Spleen (tissue), 11 donors: ENCODE measurements at regions not wholly inside any gene's neighbourhood (a gene's known extent, or its start where the extent isn't known, plus 50 kb on each side); places are given as distances from the start of the nearest gene placed in this dataset.

Experiments used
- DNase-seq: peaks from one replicate; pipeline ENCODE4 v3.0.0-alpha.2; 2020
- H3K27ac ChIP-seq, 8 donors: fragments of 200-600 bp; sonication (generic) in 7 of 8; 1 replicate in 4 of 8; 2 replicates in 4 of 8; pipeline versions ENCODE4 v1.5.0 to v1.8.0; 2016 to 2021; ENCODE audit warnings: inconsistent platforms in 4 of 8, mild to moderate bottlenecking in 4 of 8, moderate library complexity in 1 of 8
- H3K27me3 ChIP-seq, 7 donors: fragments of 200-600 bp; sonication (generic) in 6 of 7; replicated peaks in 1 of 7; 1 replicate in 4 of 7; 2 replicates in 3 of 7; pipeline versions ENCODE4 v1.5.0 to v1.8.0; 2016 to 2021; ENCODE audit warnings: inconsistent platforms in 3 of 7, mild to moderate bottlenecking in 1 of 7
- H3K36me3 ChIP-seq, 6 donors: fragments of 200-600 bp; sonication (generic) in 5 of 6; 1 replicate in 4 of 6; 2 replicates in 2 of 6; pipeline versions ENCODE4 v1.5.0 to v1.8.0; 2016 to 2021; ENCODE audit warnings: inconsistent platforms in 2 of 6
- H3K4me1 ChIP-seq, 6 donors: fragments of 200-600 bp; sonication (generic) in 5 of 6; 1 replicate in 3 of 6; 2 replicates in 3 of 6; pipeline versions ENCODE4 v1.5.0 to v1.8.0; 2016 to 2021; ENCODE audit warnings: inconsistent platforms in 3 of 6
- H3K4me3 ChIP-seq, 8 donors: fragments of 200-600 bp; sonication (generic) in 7 of 8; 1 replicate in 4 of 8; 2 replicates in 4 of 8; pipeline versions ENCODE4 v1.5.0 to v1.8.0; 2016 to 2021; ENCODE audit warnings: inconsistent platforms in 4 of 8, mild to moderate bottlenecking in 4 of 8, moderate library complexity in 2 of 8
- H3K9me3 ChIP-seq, 8 donors: fragments of 200-600 bp; sonication (generic) in 7 of 8; 1 replicate in 4 of 8; 2 replicates in 4 of 8; pipeline versions ENCODE4 v1.5.0 to v1.8.0; 2016 to 2021; ENCODE audit warnings: inconsistent platforms in 4 of 8
- POLR2A ChIP-seq, 3 donors: fragments of 450-650 bp; IDR thresholded peaks; one replicate each; pipeline ENCODE4 v1.5.1; 2017; ENCODE audit warnings: antibody characterized with exemption in 3 of 3, mild to moderate bottlenecking in 1 of 3
- POLR2AphosphoS5 ChIP-seq, 3 donors: sonication (generic); formaldehyde crosslinking; IDR thresholded peaks; one replicate each; pipeline ENCODE4 v1.5.1; 2017; ENCODE audit warnings: antibody characterized with exemption in 3 of 3
- WGBS, 5 donors: extraction: QIAGEN DNeasy Blood & Tissue Kit in 3 of 5; methylation state at CpG; one replicate each; pipeline versions ENCODE4 v1.1.5 to v1.1.7; 2013 to 2018; 5-methylcytosine and 5-hydroxymethylcytosine counted together
- intact Hi-C: fragments of 100-400 bp; cut with DNase I; formaldehyde crosslinking; loops from one replicate; pipeline ENCODE4 v1.15.0; 2023; ENCODE audit warnings: low total_unique reads
- TF ChIP-seq, protein P1 (sequence below), 11 experiments: fragments of 200-600 bp in 7 of 11; fragments of 450-650 bp in 4 of 11; sonication (generic) in 4 of 11; IDR thresholded peaks in 8 of 11; conservative IDR thresholded peaks in 3 of 11; 1 replicate in 7 of 11; 2 replicates in 4 of 11; pipeline versions ENCODE4 v1.4.0 to v1.8.0; 2016 to 2021; ENCODE audit warnings: antibody characterized with exemption in 11 of 11, inconsistent platforms in 4 of 11, mild to moderate bottlenecking in 1 of 11
- donor health status: healthy with polysubstance abuse.
- donor health status: DM: no; HTN: no; CAD: no; lungs with moderate emphysema.
- donor health status: DM: no; HTN: no; CAD: no.
- donor health status: Bipolar disorder and iron deficiency.
- donor health status: healthy.
- donor health status: DM: no; HTN: no; CAD: no.
- donor health status: DM: yes; HTN: yes; CAD: no.

DNA sequence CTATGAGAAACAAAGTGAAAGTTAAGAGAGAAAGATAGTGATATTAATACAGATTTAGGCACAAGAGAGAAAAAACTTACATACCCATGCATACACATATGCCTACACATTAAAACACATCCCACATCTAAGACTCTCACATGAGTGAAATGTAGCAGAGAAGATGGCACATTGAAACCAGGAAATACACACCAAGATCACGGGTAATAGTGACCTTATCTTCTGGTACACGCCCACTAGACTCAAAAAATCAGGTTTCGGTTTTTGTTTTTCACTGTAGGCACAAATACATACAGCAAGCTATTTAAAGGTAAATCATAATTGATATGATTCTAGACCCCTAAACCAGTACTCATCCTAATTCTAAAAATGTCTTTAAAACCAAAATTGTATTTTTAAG lies 225.2 kb upstream of the TAC1 start:
- WGBS, 5 donors: 34 to 44% (median 38%) methylated on average over 3 of the region's 3 CpGs
- Histone ChIP-seq H3K27me3 (no peaks in the 10 kb centered on the region), H3K9me3 (no peaks in the 10 kb centered on the region), H3K4me3 (no peak overlapping the region), H3K4me1 (no peaks in the 10 kb centered on the region), H3K36me3 (no peaks in the 10 kb centered on the region), H3K27ac (no peak overlapping the region)
- DNase-seq: no peak
- intact Hi-C loops: no loop called here
- TF ChIP-seq, protein P1, sequence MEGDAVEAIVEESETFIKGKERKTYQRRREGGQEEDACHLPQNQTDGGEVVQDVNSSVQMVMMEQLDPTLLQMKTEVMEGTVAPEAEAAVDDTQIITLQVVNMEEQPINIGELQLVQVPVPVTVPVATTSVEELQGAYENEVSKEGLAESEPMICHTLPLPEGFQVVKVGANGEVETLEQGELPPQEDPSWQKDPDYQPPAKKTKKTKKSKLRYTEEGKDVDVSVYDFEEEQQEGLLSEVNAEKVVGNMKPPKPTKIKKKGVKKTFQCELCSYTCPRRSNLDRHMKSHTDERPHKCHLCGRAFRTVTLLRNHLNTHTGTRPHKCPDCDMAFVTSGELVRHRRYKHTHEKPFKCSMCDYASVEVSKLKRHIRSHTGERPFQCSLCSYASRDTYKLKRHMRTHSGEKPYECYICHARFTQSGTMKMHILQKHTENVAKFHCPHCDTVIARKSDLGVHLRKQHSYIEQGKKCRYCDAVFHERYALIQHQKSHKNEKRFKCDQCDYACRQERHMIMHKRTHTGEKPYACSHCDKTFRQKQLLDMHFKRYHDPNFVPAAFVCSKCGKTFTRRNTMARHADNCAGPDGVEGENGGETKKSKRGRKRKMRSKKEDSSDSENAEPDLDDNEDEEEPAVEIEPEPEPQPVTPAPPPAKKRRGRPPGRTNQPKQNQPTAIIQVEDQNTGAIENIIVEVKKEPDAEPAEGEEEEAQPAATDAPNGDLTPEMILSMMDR (IDR thresholded peaks at IDR 0.05 in 8 of 11, conservative IDR thresholded peaks at IDR 0.05 in 3 of 11): no peak
- TF ChIP-seq POLR2A (IDR thresholded peaks at IDR 0.05) (no peak), POLR2AphosphoS5 (IDR thresholded peaks at IDR 0.05) (no peak)

DNA sequence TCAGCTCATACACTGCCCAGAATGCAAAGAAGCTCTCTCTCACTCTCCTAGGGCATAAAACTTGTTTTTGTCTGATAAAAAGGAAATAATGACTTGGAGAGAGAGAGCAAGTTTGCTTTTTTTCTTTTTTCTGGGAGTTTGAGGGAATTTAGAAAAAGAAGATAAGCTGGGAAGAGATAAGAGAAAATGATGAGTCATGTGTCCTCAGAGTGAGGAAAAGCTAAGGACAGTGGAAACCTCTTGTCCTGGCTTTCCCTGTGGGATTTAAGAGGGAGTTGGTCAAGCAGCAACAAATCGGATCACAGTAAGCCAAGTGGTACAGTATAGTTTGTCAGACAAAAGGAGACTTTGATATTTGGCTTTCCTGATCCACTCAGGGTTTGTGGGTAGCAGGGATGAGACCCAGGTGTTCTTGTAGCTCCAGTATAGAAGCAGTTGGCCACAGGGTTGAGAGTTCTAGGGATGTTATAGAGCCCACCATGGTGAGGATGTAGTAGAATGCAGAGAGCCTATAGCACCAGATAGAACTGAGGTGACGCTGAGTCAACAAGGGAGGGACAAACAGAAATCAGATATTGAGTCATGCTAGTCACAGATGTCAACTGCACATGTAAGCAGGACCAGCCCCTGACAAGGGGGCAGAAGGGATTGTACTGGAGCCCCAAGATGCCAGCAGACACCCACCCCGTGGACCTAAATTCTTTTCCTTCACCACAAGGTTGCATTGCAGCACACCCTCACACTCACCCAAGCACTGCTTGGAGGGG lies 219.3 kb upstream of the TAC1 start:
- WGBS, 5 donors: 70 to 82% (median 78%) methylated on average over 3 of the region's 3 CpGs
- no peak for DNase-seq
- intact Hi-C loops: no loop called here
- no peak overlapping the region for H3K4me3 ChIP-seq
- TF ChIP-seq POLR2AphosphoS5 (IDR thresholded peaks at IDR 0.05) (no peak), POLR2A (IDR thresholded peaks at IDR 0.05) (no peak)
- TF ChIP-seq, protein P1 (IDR thresholded peaks at IDR 0.05 in 8 of 11, conservative IDR thresholded peaks at IDR 0.05 in 3 of 11): no peak
- H3K36me3 ChIP-seq: no peaks in the 10 kb centered on the region
- no peaks in the 10 kb centered on the region for H3K9me3 ChIP-seq
- H3K4me1 ChIP-seq: no peaks in the 10 kb centered on the region
- no peaks in the 10 kb centered on the region for H3K27me3 ChIP-seq
- no peak overlapping the region for H3K27ac ChIP-seq

DNA sequence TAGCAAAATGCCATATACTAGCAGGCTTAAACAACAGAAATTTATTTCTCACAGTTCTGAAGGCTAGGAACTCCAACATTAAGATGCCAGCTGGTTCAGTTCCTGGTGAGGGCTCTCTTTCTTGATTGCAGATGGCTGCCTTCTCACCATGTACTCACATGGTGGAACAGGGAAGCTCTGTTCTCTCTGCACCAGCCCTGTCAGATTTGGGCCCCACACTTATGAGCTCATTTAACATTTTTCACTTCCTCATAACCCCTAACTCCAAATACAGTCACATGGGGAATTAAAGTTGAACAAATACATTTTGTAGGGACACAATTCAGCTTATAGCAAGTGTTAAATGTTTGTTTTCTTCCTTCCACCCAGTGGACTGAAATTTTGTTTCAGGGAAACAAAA lies 218.6 kb upstream of the TAC1 start:
- Histone ChIP-seq H3K9me3 (no peaks in the 10 kb centered on the region), H3K4me3 (no peak overlapping the region), H3K4me1 (no peaks in the 10 kb centered on the region), H3K36me3 (no peaks in the 10 kb centered on the region), H3K27ac (no peak overlapping the region), H3K27me3 (no peaks in the 10 kb centered on the region)
- no peak for DNase-seq
- TF ChIP-seq POLR2AphosphoS5 (IDR thresholded peaks at IDR 0.05): no peak
- intact Hi-C loops: no loop called here

DNA sequence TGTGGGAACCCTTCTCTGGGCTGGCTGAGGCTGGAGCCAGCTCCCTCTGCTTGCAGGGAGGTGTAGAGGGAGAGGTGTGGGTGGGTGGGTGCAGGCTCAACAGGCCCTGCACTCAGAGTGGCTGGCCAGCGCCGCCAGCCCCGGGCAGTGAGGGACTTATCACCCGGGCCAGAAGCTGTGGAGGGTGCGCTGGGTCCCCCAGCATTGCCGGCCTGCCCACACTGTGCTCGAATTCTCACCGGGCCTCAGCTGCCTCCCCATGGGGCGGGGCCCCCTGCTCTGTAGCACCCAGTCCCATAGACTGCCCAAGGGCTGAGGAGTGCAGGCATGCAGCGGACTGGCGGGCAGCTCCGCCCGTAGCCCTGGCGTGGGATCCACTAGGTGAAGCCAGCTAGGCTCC lies 190.7 kb upstream of the TAC1 start:
- no peak for DNase-seq
- no peak for TF ChIP-seq POLR2A (IDR thresholded peaks at IDR 0.05)
- TF ChIP-seq, protein P1 (IDR thresholded peaks at IDR 0.05 in 8 of 11, conservative IDR thresholded peaks at IDR 0.05 in 3 of 11): no peak
- no peak for TF ChIP-seq POLR2AphosphoS5 (IDR thresholded peaks at IDR 0.05)
- 90 to 97% (median 94%) methylated on average over 6 to 14 of the region's 14 CpGs for WGBS, 5 donors
- no peaks in the 10 kb centered on the region for H3K36me3 ChIP-seq
- no peaks in the 10 kb centered on the region for H3K27me3 ChIP-seq
- H3K9me3 ChIP-seq: peaks cover 0 to 29% (median 9%) of the 10 kb centered on the region in 8 donors
- H3K4me3 ChIP-seq: no peak overlapping the region
- H3K4me1 ChIP-seq: no peaks in the 10 kb centered on the region
- no peak overlapping the region for H3K27ac ChIP-seq
- intact Hi-C loops: no loop called here
